ENCODE measurements at regions not wholly inside any gene's neighbourhood (a gene's known extent, or its start where the extent isn't known, plus 50 kb on each side); places are given as distances from the start of the nearest gene placed in this dataset.

DNA sequence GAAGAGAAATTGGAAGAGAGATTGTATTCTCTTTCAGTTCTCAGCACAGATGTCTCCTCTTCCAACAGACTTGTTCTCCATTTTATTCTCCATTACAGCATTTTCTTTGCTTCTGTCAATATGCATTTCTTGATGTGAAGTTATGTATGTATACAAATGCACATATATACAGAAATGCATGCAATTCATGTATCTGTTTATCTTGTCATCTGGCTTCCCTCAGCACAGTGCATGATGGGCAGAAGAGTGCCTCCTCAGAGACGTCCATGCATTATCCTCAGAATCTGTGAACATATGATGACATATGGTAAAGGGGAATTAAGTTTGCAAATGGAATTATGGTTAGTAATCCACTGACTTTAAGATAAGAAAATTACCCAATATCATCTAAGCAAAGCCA lies 106.7 kb upstream of the VWC2 start:
- DNase-seq (ENCODE audit: low read depth), result no peak
- no peak for TF ChIP-seq CTCF (IDR thresholded peaks at IDR 0.05; ENCODE audit: insufficient read depth, low read depth, low read length, missing control alignments)
- no peak overlapping the region for H3K4me3 ChIP-seq (ENCODE audit: low read depth, low read length)

DNA sequence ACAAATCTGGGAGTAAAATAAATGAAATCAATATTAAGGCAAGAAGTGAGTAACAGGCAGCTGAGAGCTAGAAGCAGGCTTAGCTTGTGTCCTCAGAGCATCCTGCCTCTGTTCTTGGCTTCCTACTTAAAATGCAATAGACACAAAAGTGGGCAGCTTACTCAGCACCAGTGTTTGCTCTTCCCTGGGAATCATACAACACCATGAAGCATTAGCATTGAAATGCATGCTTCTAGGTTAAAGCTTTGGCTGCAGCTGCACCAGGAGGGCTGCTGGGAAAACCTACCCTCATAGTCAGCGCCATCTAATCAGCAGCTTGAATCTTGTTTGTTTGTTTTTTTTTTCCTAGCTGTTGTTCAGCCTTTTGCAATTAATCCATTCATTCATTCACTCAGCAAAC lies 104.2 kb upstream of the VWC2 start:
- no peak overlapping the region for H3K4me3 ChIP-seq (ENCODE audit: low read depth, low read length)
- DNase-seq (ENCODE audit: low read depth), result no peak
- no peak for TF ChIP-seq CTCF (IDR thresholded peaks at IDR 0.05; ENCODE audit: insufficient read depth, low read depth, low read length, missing control alignments)

GRCh38 chr7:49669692-49670260 lies 103.7 kb upstream of the VWC2 start:
- no peak for TF ChIP-seq CTCF (IDR thresholded peaks at IDR 0.05; ENCODE audit: insufficient read depth, low read depth, low read length, missing control alignments)
- no peak overlapping the region for H3K4me3 ChIP-seq (ENCODE audit: low read depth, low read length)
- DNase-seq (ENCODE audit: low read depth), result no peak

GRCh38 chr7:49670991-49671390 lies 102.4 kb upstream of the VWC2 start:
- no peak for DNase-seq (ENCODE audit: low read depth)

DNA sequence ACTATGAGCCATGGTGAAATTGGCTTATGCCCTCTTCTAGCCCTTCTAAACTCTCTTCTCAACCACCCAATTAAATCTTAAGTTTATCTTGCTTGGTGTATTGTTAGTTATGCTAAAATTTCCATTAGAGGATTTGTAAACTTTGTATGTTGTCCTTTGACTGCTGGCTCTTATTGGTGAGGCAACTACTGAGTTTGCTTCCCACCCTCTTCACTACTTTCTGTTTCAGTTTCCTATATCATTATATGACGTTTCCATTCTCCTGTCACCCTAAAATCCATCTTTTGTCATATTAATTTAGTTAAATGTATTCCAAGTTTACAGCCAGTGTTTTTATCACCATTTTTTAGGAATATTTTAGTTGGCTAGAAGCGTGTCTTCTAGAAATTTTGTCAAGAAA lies 80.9 kb upstream of the VWC2 start:
- no peak overlapping the region for H3K4me3 ChIP-seq (ENCODE audit: low read depth, low read length)
- DNase-seq (ENCODE audit: low read depth), result no peak
- TF ChIP-seq CTCF (IDR thresholded peaks at IDR 0.05; ENCODE audit: insufficient read depth, low read depth, low read length, missing control alignments), result no peak

More at GRCh38 chr7:49670991-49671390, 102.4 kb upstream of the VWC2 start:
- no peak for TF ChIP-seq CTCF (IDR thresholded peaks at IDR 0.05; ENCODE audit: insufficient read depth, low read depth, low read length, missing control alignments)
- H3K4me3 ChIP-seq (ENCODE audit: low read depth, low read length), result no peak overlapping the region

DNA sequence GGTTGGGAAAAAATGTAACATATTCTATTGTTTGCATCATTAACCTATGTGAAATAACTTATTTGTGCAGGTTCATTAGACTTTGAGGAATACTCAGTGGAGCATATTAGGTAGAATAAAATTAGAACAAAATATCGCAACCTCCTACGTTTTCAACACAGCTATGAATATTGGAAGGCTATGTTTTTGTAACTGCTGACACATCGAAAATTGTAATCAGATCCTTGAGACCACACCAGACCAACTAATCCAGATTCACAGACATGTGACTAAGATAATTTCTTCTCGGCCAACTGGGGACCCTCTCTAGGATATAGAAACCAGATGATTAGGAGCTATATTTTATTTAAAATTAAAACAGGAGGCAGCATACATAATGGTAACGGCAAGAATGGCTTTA lies 77.5 kb upstream of the VWC2 start:
- no peak for TF ChIP-seq CTCF (IDR thresholded peaks at IDR 0.05; ENCODE audit: insufficient read depth, low read depth, low read length, missing control alignments)
- DNase-seq (ENCODE audit: low read depth), result no peak
- H3K4me3 ChIP-seq (ENCODE audit: low read depth, low read length), result no peak overlapping the region

- no peak for DNase-seq (ENCODE audit: low read depth)
- no peak for TF ChIP-seq CTCF (IDR thresholded peaks at IDR 0.05; ENCODE audit: insufficient read depth, low read depth, low read length, missing control alignments)
Measured at GRCh38 chr7:49700841-49701240, 72.6 kb upstream of the VWC2 start.

More at GRCh38 chr7:49700841-49701240, 72.6 kb upstream of the VWC2 start:
- no peak overlapping the region for H3K4me3 ChIP-seq (ENCODE audit: low read depth, low read length)

All from GM12865 (cell line).